HL-60 (cell line): ENCODE measurements at regions not wholly inside any gene's neighbourhood (a gene's known extent, or its start where the extent isn't known, plus 50 kb on each side); places are given as distances from the start of the nearest gene placed in this dataset.

ENCODE experiments used
- POLR2AphosphoS5 ChIP-seq: IDR thresholded peaks from 2 replicates; pipeline ENCODE4 v1.6.1; 2012; ENCODE audit warnings: low read depth
- TF ChIP-seq, protein P1 (sequence below): IDR thresholded peaks from one replicate; pipeline ENCODE4 v1.5.1; 2011; ENCODE audit warnings: low read length, control low read depth, inconsistent platforms; ENCODE audit not compliant: insufficient read depth

- no peak for TF ChIP-seq POLR2AphosphoS5
- TF ChIP-seq, protein P1, sequence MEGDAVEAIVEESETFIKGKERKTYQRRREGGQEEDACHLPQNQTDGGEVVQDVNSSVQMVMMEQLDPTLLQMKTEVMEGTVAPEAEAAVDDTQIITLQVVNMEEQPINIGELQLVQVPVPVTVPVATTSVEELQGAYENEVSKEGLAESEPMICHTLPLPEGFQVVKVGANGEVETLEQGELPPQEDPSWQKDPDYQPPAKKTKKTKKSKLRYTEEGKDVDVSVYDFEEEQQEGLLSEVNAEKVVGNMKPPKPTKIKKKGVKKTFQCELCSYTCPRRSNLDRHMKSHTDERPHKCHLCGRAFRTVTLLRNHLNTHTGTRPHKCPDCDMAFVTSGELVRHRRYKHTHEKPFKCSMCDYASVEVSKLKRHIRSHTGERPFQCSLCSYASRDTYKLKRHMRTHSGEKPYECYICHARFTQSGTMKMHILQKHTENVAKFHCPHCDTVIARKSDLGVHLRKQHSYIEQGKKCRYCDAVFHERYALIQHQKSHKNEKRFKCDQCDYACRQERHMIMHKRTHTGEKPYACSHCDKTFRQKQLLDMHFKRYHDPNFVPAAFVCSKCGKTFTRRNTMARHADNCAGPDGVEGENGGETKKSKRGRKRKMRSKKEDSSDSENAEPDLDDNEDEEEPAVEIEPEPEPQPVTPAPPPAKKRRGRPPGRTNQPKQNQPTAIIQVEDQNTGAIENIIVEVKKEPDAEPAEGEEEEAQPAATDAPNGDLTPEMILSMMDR = no peak
Observed at GRCh38 chr16:73321853-73322252, 273.9 kb upstream of the ZFHX3 start.
